SU-DHL-6 (cell line): ENCODE measurements at regions not wholly inside any gene's neighbourhood (a gene's known extent, or its start where the extent isn't known, plus 50 kb on each side); places are given as distances from the start of the nearest gene placed in this dataset.

Experiments
- CTCF ChIP-seq: fragments of 200-600 bp; sonication (generic); IDR thresholded peaks from one replicate; pipeline ENCODE4 v1.5.1; 2017; ENCODE audit warnings: antibody characterized with exemption, mild to moderate bottlenecking, low read length, moderate library complexity; ENCODE audit not compliant: insufficient read depth, poor library complexity, severe bottlenecking
- EZH2phosphoT487 ChIP-seq: fragments of 200-600 bp; sonication (generic), shearing (Covaris generic); conservative IDR thresholded peaks from 2 replicates; pipeline ENCODE4 v1.6.1; 2018; ENCODE audit warnings: mild to moderate bottlenecking, antibody characterized with exemption, low read length, moderate library complexity, mixed read lengths

- TF ChIP-seq CTCF (no peak), EZH2phosphoT487 (no peak)
Measured at GRCh38 chr10:78366663-78367411, 333.2 kb downstream of the RPS24 start.
